ENCODE measurements at regions not wholly inside any gene's neighbourhood (a gene's known extent, or its start where the extent isn't known, plus 50 kb on each side); places are given as distances from the start of the nearest gene placed in this dataset.

GRCh38 chr12:9392842-9393241 is 184.6 kb upstream of the PZP start:
- no peaks in the 10 kb centered on the region for H3K9me3 Mint-ChIP-seq
- TF ChIP-seq CTCF (conservative IDR thresholded peaks at IDR 0.05): no peak

GRCh38 chr12:9391815-9392214 is 183.6 kb upstream of the PZP start:
- no peaks in the 10 kb centered on the region for H3K9me3 Mint-ChIP-seq
- DNase-seq (ENCODE audit: extremely low spot score, unreplicated experiment): no peak
- H3K4me1 Mint-ChIP-seq (ENCODE audit: unreplicated experiment): no peaks in the 10 kb centered on the region
- peaks cover 4% of the 10 kb centered on the region for H3K36me3 Mint-ChIP-seq
- H3K27me3 Mint-ChIP-seq: no peaks in the 10 kb centered on the region
- no peak overlapping the region for H3K4me3 Mint-ChIP-seq
- TF ChIP-seq CTCF (conservative IDR thresholded peaks at IDR 0.05): no peak
- H3K27ac Mint-ChIP-seq: no peak overlapping the region

More at GRCh38 chr12:9392842-9393241, 184.6 kb upstream of the PZP start:
- no peaks in the 10 kb centered on the region for H3K4me1 Mint-ChIP-seq (ENCODE audit: unreplicated experiment)
- peaks cover 5% of the 10 kb centered on the region for H3K36me3 Mint-ChIP-seq
- H3K4me3 Mint-ChIP-seq: no peak overlapping the region
- no peaks in the 10 kb centered on the region for H3K27me3 Mint-ChIP-seq
- H3K27ac Mint-ChIP-seq: no peak overlapping the region
- no peak for DNase-seq (ENCODE audit: extremely low spot score, unreplicated experiment)

GRCh38 chr12:9390761-9391160 is 182.6 kb upstream of the PZP start:
- DNase-seq (ENCODE audit: extremely low spot score, unreplicated experiment): no peak
- no peak for TF ChIP-seq CTCF (conservative IDR thresholded peaks at IDR 0.05)
- Mint-ChIP-seq H3K36me3 (no peaks in the 10 kb centered on the region), H3K4me3 (no peak overlapping the region), H3K27ac (no peak overlapping the region), H3K9me3 (no peaks in the 10 kb centered on the region), H3K27me3 (no peaks in the 10 kb centered on the region), H3K4me1 (ENCODE audit: unreplicated experiment) (no peaks in the 10 kb centered on the region)

- H3K9me3 Mint-ChIP-seq: no peaks in the 10 kb centered on the region
- no peak for DNase-seq (ENCODE audit: extremely low spot score, unreplicated experiment)
- H3K36me3 Mint-ChIP-seq: no peaks in the 10 kb centered on the region
- no peak for TF ChIP-seq CTCF (conservative IDR thresholded peaks at IDR 0.05)
- H3K4me1 Mint-ChIP-seq (ENCODE audit: unreplicated experiment): no peaks in the 10 kb centered on the region
- H3K27me3 Mint-ChIP-seq: no peaks in the 10 kb centered on the region
- H3K4me3 Mint-ChIP-seq: no peak overlapping the region
- H3K27ac Mint-ChIP-seq: no peak overlapping the region
Measured at GRCh38 chr12:9389796-9390195, 181.6 kb upstream of the PZP start.

- Mint-ChIP-seq H3K9me3 (no peaks in the 10 kb centered on the region), H3K4me3 (no peak overlapping the region), H3K27me3 (no peaks in the 10 kb centered on the region), H3K36me3 (no peaks in the 10 kb centered on the region), H3K27ac (no peak overlapping the region), H3K4me1 (ENCODE audit: unreplicated experiment) (no peaks in the 10 kb centered on the region)
- TF ChIP-seq CTCF (conservative IDR thresholded peaks at IDR 0.05): no peak
- no peak for DNase-seq (ENCODE audit: extremely low spot score, unreplicated experiment)
Measured at GRCh38 chr12:9388379-9388778, 180.2 kb upstream of the PZP start.

GRCh38 chr12:9387450-9387849 is 179.3 kb upstream of the PZP start:
- H3K4me1 Mint-ChIP-seq (ENCODE audit: unreplicated experiment): no peaks in the 10 kb centered on the region
- no peaks in the 10 kb centered on the region for H3K9me3 Mint-ChIP-seq
- no peaks in the 10 kb centered on the region for H3K36me3 Mint-ChIP-seq
- no peaks in the 10 kb centered on the region for H3K27me3 Mint-ChIP-seq
- DNase-seq (ENCODE audit: extremely low spot score, unreplicated experiment): no peak
- TF ChIP-seq CTCF (conservative IDR thresholded peaks at IDR 0.05): no peak
- no peak overlapping the region for H3K4me3 Mint-ChIP-seq
- no peak overlapping the region for H3K27ac Mint-ChIP-seq

Measured in type B pancreatic cell (in vitro differentiated cells).